HG03571 (cell line): ENCODE measurements at regions not wholly inside any gene's neighbourhood (a gene's known extent, or its start where the extent isn't known, plus 50 kb on each side); places are given as distances from the start of the nearest gene placed in this dataset.

ENCODE experiments used
- ATAC-seq: cut with Tn5 transposase; IDR thresholded peaks from one replicate; pipeline ENCODE4 v1.9.1; 2021; ENCODE audit not compliant: unreplicated experiment

DNA sequence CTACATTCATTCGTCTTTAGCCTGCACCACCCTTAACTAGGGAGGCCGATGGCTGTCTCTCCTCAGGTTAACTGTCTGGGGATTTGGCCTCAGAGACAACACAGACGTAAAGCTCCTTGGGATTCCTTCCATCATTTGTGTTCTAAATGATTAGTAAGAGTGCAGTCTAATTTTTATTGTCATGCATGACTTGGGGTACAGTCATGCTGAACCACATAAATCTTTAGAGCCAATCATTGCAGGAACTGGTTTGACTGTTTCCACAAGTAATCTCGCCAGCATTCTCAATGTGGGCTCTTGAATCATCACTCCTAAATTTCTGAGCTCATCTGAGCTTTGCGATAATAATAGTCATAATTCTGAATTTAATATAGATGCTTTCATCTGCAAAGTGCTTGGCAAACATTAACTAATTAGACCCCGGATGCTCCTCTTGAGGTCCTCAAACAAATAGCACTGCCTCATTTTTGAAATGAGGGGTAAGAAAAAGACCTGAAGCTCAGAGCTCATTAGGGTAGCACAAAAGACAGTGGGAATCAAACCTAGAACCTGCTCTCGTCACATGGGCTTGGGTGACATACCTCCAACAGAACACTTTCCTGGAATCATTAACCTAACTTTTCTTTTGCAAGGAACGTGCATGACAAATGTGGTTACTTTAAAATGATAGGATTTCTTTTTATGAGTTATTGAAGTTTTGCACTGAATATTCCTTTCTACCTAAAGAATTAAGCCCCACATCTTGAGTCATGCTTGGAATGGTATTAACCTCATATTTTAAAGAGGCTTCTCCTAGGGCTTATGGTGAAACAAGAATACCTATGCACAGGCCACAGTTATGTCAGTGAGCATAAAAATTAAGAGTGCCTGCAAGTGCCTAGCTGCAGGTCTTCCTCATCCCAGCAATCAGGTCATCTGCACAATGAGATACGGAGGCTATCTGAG lies 118.9 kb upstream of the NRP1 start:
- ATAC-seq = no peak

GRCh38 chr10:33448421-33449140 lies 114.1 kb upstream of the NRP1 start:
- ATAC-seq = no peak

DNA sequence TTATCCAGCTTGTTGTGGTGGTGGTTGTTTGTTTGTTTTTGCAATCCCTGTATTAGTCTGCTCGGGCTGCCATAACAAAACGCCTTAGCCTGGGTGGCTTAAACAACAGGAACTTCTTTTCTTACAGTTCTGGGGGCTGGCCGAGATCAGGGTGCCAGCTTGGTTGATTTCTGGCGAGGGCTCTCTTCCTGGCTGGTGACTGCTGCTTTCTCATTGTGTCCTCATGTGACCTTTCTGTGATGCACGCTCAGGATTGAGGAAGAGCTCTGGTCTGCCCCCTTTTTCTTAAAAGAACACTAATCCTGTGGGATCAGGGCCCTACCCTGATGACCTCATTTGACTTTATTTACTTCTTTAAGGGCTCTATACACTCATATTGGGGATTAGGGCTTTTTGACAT lies 107.1 kb upstream of the NRP1 start:
- ATAC-seq = no peak

DNA sequence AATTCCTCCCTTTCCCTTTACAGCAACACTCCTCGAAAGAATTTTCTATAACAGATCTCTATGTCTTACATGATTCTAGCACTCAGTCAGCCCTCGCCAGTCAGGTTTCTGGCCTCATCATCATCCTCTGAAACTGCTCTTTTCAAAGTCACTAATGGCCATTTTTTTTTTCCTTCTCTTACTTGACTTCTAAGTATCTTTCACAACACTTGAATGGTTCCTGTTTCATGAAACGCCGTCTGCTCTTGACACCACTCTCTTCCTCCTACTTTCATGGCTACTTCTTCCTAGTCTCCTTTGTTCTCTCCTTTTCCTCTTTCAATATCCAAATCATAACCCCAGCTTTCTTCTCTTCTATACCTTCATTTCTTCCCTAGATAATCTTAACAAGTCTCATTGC lies 100.5 kb upstream of the NRP1 start:
- no peak for ATAC-seq

DNA sequence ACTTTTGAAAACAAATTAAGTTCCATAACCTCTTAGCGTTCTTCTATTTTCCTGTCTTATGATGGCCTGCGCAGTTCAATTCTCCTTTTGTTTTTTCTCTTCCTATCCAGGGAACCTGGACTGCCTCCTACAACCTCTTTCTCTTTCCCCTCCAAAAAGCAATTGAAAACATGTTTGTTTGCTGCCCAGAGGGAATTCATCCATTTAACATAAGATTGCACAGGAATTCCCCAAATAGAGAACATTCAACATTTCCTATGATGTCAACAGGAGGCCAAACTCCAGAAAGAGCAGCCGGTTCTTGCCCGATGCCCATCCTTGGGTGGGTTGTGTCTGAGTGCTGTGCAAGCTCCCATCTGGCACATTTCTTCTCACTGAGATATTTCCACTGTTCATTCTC lies 94.2 kb upstream of the NRP1 start:
- no peak for ATAC-seq

GRCh38 chr10:33423154-33423529 lies 88.7 kb upstream of the NRP1 start:
- ATAC-seq = no peak

DNA sequence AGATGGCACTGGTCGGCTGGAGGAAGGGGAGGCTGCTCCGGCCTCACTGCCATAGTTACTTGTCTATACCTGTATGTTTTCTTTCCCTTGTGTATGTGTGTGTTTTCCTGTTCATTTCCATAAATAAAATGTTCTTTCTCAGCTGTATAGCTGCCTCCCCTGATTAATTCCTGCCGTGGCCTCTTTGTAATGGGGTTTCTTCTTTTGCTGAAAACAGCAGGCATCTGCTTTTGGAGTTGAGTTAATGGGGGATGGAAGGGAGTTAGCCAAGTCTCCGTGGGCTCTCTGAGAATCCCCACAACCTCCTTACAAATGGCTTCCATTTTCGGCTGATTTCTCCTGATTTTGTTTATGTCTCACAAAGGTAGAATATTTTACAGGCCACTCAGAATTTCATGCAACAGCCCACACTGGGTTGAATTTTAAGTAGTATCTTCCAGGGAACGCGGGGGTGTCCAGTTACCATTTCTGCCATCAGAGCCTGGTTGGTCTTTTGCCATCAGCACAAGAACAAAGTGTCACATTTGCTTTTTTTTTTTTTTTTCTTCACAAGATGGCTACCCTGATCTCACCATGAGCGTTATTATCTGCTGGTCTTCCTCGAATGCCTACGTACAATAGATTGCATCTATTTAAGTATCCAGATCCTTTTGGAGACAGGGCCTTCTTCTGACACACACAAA lies 88.1 kb upstream of the NRP1 start:
- no peak for ATAC-seq

DNA sequence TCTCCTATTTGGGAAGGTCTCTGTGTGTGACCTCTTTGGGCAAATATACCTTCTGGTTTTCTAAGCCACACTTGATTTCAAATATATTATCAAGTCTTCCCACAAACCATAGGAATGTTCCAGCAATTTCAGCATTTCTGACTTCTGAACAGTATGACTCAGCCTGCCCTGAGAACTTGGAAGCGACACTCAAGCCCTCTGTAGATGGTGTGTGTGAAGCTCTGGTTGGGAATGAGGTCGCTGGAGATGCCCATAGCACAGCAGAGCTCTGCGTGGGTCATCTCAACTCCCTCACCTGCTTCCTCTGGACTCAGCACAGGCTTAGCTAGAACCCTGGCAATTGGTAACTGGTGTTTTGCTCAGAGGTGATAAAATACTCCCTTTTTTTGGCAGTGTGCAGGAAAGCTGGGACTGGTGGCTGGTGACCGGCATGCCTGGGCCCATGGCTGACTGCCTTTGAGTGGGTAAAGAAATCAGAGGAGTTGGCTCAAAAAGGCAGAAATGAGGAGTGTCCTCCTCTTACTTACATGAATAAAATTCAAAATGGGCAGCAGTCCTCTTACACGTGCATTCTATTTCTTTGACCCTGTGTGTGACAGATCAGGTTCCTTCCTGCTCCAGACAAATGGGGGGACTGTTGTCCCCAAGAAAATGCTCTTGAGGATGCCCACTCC lies 87.5 kb upstream of the NRP1 start:
- ATAC-seq = no peak

GRCh38 chr10:33419311-33419710 lies 84.8 kb upstream of the NRP1 start:
- no peak for ATAC-seq

- no peak for ATAC-seq
Observed at GRCh38 chr10:33418301-33418700, 83.8 kb upstream of the NRP1 start.

DNA sequence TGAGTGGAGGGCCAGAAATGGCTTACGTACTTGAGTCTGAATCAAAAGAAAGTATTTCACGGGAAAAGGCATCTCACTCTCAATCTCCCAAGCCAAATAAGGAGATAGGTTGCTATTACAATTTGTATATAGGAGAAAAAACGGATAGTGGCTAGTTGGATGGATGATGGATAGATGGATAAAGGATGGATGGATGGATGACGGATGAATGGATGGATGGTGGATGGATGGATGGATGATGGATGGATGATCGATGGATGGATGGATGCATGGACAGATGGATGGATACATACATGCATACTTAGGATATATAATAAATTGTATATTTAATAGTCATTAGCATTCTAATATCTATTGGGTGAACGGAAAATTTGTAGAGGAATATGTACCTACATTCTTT lies 82.2 kb upstream of the NRP1 start:
- no peak for ATAC-seq

DNA sequence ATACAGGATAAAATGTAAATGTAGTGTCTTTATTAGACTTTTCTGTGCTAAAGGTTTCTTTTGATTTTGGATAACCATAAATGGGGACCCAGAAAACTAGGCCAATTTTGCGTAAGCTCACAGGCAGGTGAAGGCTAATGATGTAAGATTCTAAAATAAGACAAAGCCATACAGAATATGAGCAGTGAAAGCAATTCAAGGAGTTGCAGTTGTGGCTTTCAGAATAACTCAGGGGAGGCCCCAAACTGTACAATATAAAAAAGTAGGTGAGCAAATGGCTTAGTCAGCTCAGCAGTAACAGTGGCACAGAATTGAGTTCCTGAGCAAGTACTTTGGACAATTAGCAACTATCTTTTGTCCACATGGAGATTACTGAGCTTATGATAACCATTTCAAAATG lies 81.7 kb upstream of the NRP1 start:
- ATAC-seq = no peak

DNA sequence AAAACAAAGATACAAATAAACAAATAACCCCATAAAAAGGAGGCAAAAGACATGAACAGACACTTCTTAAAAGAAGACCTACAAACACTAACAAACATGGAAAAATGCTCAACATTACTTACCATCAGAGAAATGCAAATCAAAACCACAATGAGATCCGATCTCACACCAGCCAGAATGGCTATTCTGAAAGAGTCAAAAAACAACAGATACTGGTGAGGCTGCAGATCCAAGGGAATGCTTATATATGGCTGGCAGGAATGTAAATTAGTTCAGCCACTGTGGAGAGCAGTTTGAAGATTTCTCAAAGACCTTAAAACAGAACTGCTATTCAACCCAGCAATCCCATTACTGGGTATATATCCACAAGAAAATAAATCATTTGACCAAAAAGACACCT lies 80.4 kb upstream of the NRP1 start:
- no peak for ATAC-seq

GRCh38 chr10:33412653-33413361 lies 78.3 kb upstream of the NRP1 start:
- no peak for ATAC-seq

DNA sequence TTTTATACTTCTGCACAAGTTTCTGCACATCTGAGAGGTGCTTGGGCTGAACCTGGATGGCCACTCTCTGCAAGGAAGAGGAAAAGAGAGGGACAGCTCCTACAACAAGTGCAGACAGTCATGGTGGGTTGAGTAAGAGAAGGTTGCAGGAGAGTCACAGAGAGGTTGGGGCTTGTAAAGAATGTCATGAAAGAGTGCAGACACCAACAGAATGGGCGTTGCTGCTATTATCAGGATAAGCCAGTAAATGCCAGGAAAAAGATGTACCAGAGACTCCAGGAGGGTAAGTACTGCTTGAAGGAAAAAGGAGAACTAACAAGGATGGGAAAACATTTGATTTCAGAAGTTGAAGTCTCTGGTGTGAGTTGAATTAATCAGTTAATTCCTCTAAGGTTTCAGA lies 77.8 kb upstream of the NRP1 start:
- ATAC-seq = no peak

- no peak for ATAC-seq
Observed at GRCh38 chr10:33410860-33411234, 76.4 kb upstream of the NRP1 start.

- ATAC-seq = no peak
Observed at GRCh38 chr10:33410096-33410859, 75.8 kb upstream of the NRP1 start.

- ATAC-seq = no peak
Observed at GRCh38 chr10:33406596-33406995, 72.1 kb upstream of the NRP1 start.

- ATAC-seq = no peak
Observed at GRCh38 chr10:33402220-33403073, 68.0 kb upstream of the NRP1 start.
